HepG2 (cell line): ENCODE measurements at regions not wholly inside any gene's neighbourhood (a gene's known extent, or its start where the extent isn't known, plus 50 kb on each side); places are given as distances from the start of the nearest gene placed in this dataset.

Source experiments
- ATAC-seq: fragments of 200-7000 bp; cut with Tn5 transposase; 3 replicates; pipeline ENCODE4 v1.9.1; 2020; ENCODE audit warnings: mild to moderate bottlenecking, moderate library complexity
- BruUV-seq: library from RNA; stranded (reverse); fragments of 400-500 nt; replicated peaks from 2 replicates; lab custom pipeline; 2021; lab: Mats Ljungman, UMichigan
- CTCF ChIA-PET: fragments of 300-600 bp; formaldehyde crosslinking; extraction: SDS; loops from one replicate; lab custom pipeline; 2021; ENCODE audit warnings: low total read pairs, inconsistent platforms, low intra/inter-chr PET ratio; lab: Yijun Ruan, JAX
- POLR2A ChIA-PET: fragments of 350-600 bp; sonication (Branson Sonifier 250); formaldehyde crosslinking; loops from one replicate; lab custom pipeline; 2020; ENCODE audit warnings: antibody characterized with exemption, inconsistent platforms; lab: Yijun Ruan, JAX
- DNase-seq: peaks from one replicate; pipeline ENCODE4 v3.0.0-alpha.2; 2015; ENCODE audit warnings: low spot score
- FAIRE-seq: peaks from 3 replicates; lab custom pipeline; 2011; peaks lifted over from hg19 to GRCh38; lab: Jason Lieb, UNC
- H2AFZ ChIP-seq: one replicate; pipeline ENCODE4 v1.6.1; 2011; ENCODE audit warnings: low read length, inconsistent platforms
- H3K27ac ChIP-seq: fragments of 300-600 bp; 3 replicates; pipeline ENCODE4 v1.8.0; 2011; ENCODE audit warnings: mixed run types, mild to moderate bottlenecking, mixed read lengths, low read length, inconsistent platforms; ENCODE audit not compliant: insufficient read depth; ENCODE audit errors: extremely low read length
- H3K27me3 ChIP-seq, 2 experiments: fragments of 200-600 bp in 1 of 2; 2 replicates in 1 of 2; 3 replicates in 1 of 2; pipeline versions ENCODE4 v1.6.0 to v1.8.0; 2011; ENCODE audit warnings: low read length in 2 of 2, mild to moderate bottlenecking in 2 of 2, moderate library complexity in 2 of 2, inconsistent platforms in 1 of 2; ENCODE audit not compliant: insufficient read depth in 2 of 2, control insufficient read depth in 1 of 2
- H3K36me3 ChIP-seq, 2 experiments: fragments of 200-600 bp in 1 of 2; replicated peaks in 1 of 2; 2 replicates in 1 of 2; 3 replicates in 1 of 2; pipeline versions ENCODE4 v1.5.1 to v1.8.0; 2011; ENCODE audit warnings: low read length in 2 of 2, inconsistent platforms in 1 of 2; ENCODE audit not compliant: insufficient read depth in 2 of 2, control insufficient read depth in 1 of 2
- H3K4me1 ChIP-seq: 2 replicates; pipeline ENCODE4 v1.5.1; 2012; ENCODE audit warnings: low read length, inconsistent platforms; ENCODE audit not compliant: insufficient read depth
- H3K4me2 ChIP-seq: 2 replicates; pipeline ENCODE4 v1.6.0; 2011; ENCODE audit warnings: low read depth, low read length, inconsistent platforms
- H3K4me3 ChIP-seq, 3 experiments: fragments of 200-600 bp in 1 of 3; sonication (generic), shearing (Covaris generic) in 1 of 3; replicated peaks in 1 of 3; 2 replicates each; pipeline ENCODE4 v1.5.1; 2011 to 2016; ENCODE audit warnings: low read length in 3 of 3, inconsistent platforms in 2 of 3, low read depth in 2 of 3, mild to moderate bottlenecking in 2 of 3, control low read depth in 1 of 3, mixed read lengths in 1 of 3; ENCODE audit not compliant: insufficient read depth in 1 of 3
- H3K79me2 ChIP-seq: one replicate; pipeline ENCODE4 v1.6.1; 2011; ENCODE audit warnings: low read length, inconsistent platforms; ENCODE audit not compliant: insufficient read depth
- H3K9ac ChIP-seq: 2 replicates; pipeline ENCODE4 v1.6.0; 2011; ENCODE audit warnings: mild to moderate bottlenecking, low read depth, low read length, inconsistent platforms; ENCODE audit not compliant: insufficient read depth
- H3K9me3 ChIP-seq: 2 replicates; pipeline ENCODE4 v1.5.1; 2012; ENCODE audit warnings: mild to moderate bottlenecking, low read length
- H4K20me1 ChIP-seq: 2 replicates; pipeline ENCODE4 v1.6.0; 2011; ENCODE audit warnings: inconsistent platforms, mild to moderate bottlenecking, low read length, moderate library complexity; ENCODE audit not compliant: insufficient read depth
- ARNTL ChIP-seq: sonication (generic); formaldehyde crosslinking; IDR thresholded peaks from 2 replicates; pipeline ENCODE4 v1.4.0; 2020; ENCODE audit warnings: mild to moderate bottlenecking, missing genetic modification reagents
- CCAR2 ChIP-seq: fragments of 200-400 bp; formaldehyde crosslinking; optimal IDR thresholded peaks from 2 replicates; pipeline ENCODE3; 2018; ENCODE audit warnings: low read depth, mild to moderate bottlenecking, low read length, moderate library complexity
- GATA4 ChIP-seq: sonication (generic); IDR thresholded peaks from 2 replicates; pipeline ENCODE4 v1.6.1; 2016; ENCODE audit warnings: antibody characterized with exemption, low read depth, borderline replicate concordance
- HNF4G ChIP-seq, 2 experiments: sonication (generic) in 1 of 2; formaldehyde crosslinking in 1 of 2; IDR thresholded peaks; 2 replicates each; pipeline versions ENCODE4 v1.4.0 to v1.6.1; 2011 to 2020; ENCODE audit warnings: borderline replicate concordance in 2 of 2, low read depth in 2 of 2, mild to moderate bottlenecking in 2 of 2, low read length in 1 of 2, missing genetic modification reagents in 1 of 2, moderate library complexity in 1 of 2
- POGZ ChIP-seq: sonication (generic); formaldehyde crosslinking; IDR thresholded peaks from 2 replicates; pipeline ENCODE4 v1.4.0; 2020; ENCODE audit warnings: mild to moderate bottlenecking, missing genetic modification reagents
- RFX5 ChIP-seq: IDR thresholded peaks from 2 replicates; pipeline ENCODE4 v1.6.1; 2011; ENCODE audit warnings: low read depth, low read length, improper control_type of control experiment
- SMARCC2 ChIP-seq: fragments of 450-650 bp; IDR thresholded peaks from 2 replicates; pipeline ENCODE4 v1.6.1; 2017; ENCODE audit warnings: antibody characterized with exemption, mild to moderate bottlenecking
- SNRNP70 ChIP-seq: fragments of 200-400 bp; formaldehyde crosslinking; IDR thresholded peaks from 2 replicates; pipeline ENCODE4 v1.6.1; 2017; ENCODE audit warnings: mild to moderate bottlenecking, low read depth, low read length, moderate library complexity
- SP2 ChIP-seq: sonication (generic); formaldehyde crosslinking; IDR thresholded peaks from 2 replicates; pipeline ENCODE4 v1.5.1; 2020; ENCODE audit warnings: mild to moderate bottlenecking, missing genetic modification reagents
- ZNF10 ChIP-seq: sonication (generic); formaldehyde crosslinking; IDR thresholded peaks from 2 replicates; pipeline ENCODE4 v1.4.0; 2020; ENCODE audit warnings: mild to moderate bottlenecking, low read depth, missing genetic modification reagents, borderline replicate concordance
- ZNF703 ChIP-seq: sonication (generic); formaldehyde crosslinking; IDR thresholded peaks from 2 replicates; pipeline ENCODE4 v1.5.1; 2020; ENCODE audit warnings: missing genetic modification reagents, mild to moderate bottlenecking, moderate library complexity, borderline replicate concordance
- WGBS: methylation state at CpG from one replicate; pipeline ENCODE4 v1.1.6; 2017; ENCODE audit warnings: low lambda C conversion rate; 5-methylcytosine and 5-hydroxymethylcytosine counted together
- in situ Hi-C: cut with HindIII; loops from 2 replicates; pipeline ENCODE4 v1.10.0; 2017; ENCODE audit warnings: low pct_unique_long_range_greater_than_20kb; ENCODE audit not compliant: extremely low pct_ligation_motif_present
- intact Hi-C: fragments of 100-400 bp; cut with micrococcal nuclease; formaldehyde crosslinking; loops from one replicate; pipeline ENCODE4 v1.10.0; 2022; ENCODE audit not compliant: unreplicated experiment
- TF ChIP-seq, protein P1 (sequence below): sonication (generic); formaldehyde crosslinking; IDR thresholded peaks from 2 replicates; pipeline ENCODE4 v1.5.1; 2020; ENCODE audit warnings: mild to moderate bottlenecking, missing genetic modification reagents, borderline replicate concordance

GRCh38 chr13:22220151-22221135 lies 549.6 kb downstream of the FGF9 start:
- CTCF ChIA-PET, result no interaction called here
- in situ Hi-C loops, result no loop called here

More at GRCh38 chr13:22220151-22221135, 549.6 kb downstream of the FGF9 start:
- Histone ChIP-seq H3K27ac (no peak overlapping the region), H3K9ac (no peak overlapping the region), H3K9me3 (no peaks in the 10 kb centered on the region), H3K4me1 (no peaks in the 10 kb centered on the region), H3K27me3 (no peaks in the 10 kb centered on the region), H3K4me3 (no peak overlapping the region), H2AFZ (no peak overlapping the region), H3K4me2 (no peak overlapping the region), H3K79me2 (no peaks in the 10 kb centered on the region), H3K36me3 (no peaks in the 10 kb centered on the region), H4K20me1 (no peaks in the 10 kb centered on the region)
- DNase-seq (no peak), FAIRE-seq (no peak), ATAC-seq (no peak)
- POLR2A ChIA-PET, result no interaction called here
- intact Hi-C loops, result no loop called here
- 26% methylated on average over 10 of the region's 17 CpGs for WGBS
- BruUV-seq, result no TSS peak
- TF ChIP-seq SP2 (CRISPR knock-in tag) (no peak), ZNF10 (CRISPR knock-in tag) (no peak), SMARCC2 (no peak), RFX5 (no peak), HNF4G (IDR thresholded peaks at IDR 0.05; ENCODE audit: borderline replicate concordance, low read depth, low read length) (no peak), HNF4G (CRISPR knock-in tag; IDR thresholded peaks at IDR 0.05; ENCODE audit: borderline replicate concordance, low read depth) (no peak), ZNF703 (CRISPR knock-in tag) (no peak), GATA4 (no peak), ARNTL (CRISPR knock-in tag) (no peak), SNRNP70 (no peak), CCAR2 (no peak), POGZ (no peak)
- TF ChIP-seq, protein P1, sequence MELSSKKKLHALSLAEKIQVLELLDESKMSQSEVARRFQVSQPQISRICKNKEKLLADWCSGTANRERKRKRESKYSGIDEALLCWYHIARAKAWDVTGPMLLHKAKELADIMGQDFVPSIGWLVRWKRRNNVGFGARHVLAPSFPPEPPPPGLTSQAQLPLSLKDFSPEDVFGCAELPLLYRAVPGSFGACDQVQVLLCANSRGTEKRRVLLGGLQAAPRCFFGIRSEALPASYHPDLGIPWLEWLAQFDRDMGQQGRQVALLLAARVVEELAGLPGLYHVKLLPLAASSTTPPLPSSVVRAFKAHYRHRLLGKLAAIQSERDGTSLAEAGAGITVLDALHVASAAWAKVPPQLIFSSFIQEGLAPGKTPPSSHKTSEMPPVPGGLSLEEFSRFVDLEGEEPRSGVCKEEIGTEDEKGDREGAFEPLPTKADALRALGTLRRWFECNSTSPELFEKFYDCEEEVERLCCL (CRISPR knock-in tag), result no peak
